NT2/D1 (cell line): ENCODE measurements at regions not wholly inside any gene's neighbourhood (a gene's known extent, or its start where the extent isn't known, plus 50 kb on each side); places are given as distances from the start of the nearest gene placed in this dataset.

ENCODE experiments used
- DNase-seq: peaks from one replicate; pipeline ENCODE4 v3.0.0-alpha.2; 2011; ENCODE audit warnings: low read depth, low spot score
- H3K27me3 ChIP-seq: 2 replicates; pipeline ENCODE4 v1.6.0; 2011; ENCODE audit warnings: mild to moderate bottlenecking; ENCODE audit not compliant: insufficient read length, insufficient read depth
- H3K36me3 ChIP-seq: 2 replicates; pipeline ENCODE4 v1.6.1; 2011; ENCODE audit warnings: mild to moderate bottlenecking, low read length, mixed read lengths; ENCODE audit not compliant: insufficient read depth, insufficient read length
- H3K4me1 ChIP-seq: 2 replicates; pipeline ENCODE4 v1.5.1; 2011; ENCODE audit not compliant: insufficient read depth, insufficient read length
- H3K4me3 ChIP-seq: 2 replicates; pipeline ENCODE4 v1.5.1; 2011; ENCODE audit warnings: low read depth; ENCODE audit not compliant: insufficient read length
- H3K9ac ChIP-seq: 2 replicates; pipeline ENCODE4 v1.6.0; 2011; ENCODE audit warnings: low read depth; ENCODE audit not compliant: insufficient read length
- H3K9me3 ChIP-seq: 2 replicates; pipeline ENCODE4 v1.5.1; 2011; ENCODE audit warnings: mild to moderate bottlenecking, low read length; ENCODE audit not compliant: insufficient read depth
- SUZ12 ChIP-seq: IDR thresholded peaks from 2 replicates; pipeline ENCODE4 v1.6.1; 2011; ENCODE audit not compliant: insufficient read length, insufficient read depth; ENCODE audit errors: extremely low read depth
- YY1 ChIP-seq: IDR thresholded peaks from 2 replicates; pipeline ENCODE4 v1.6.1; 2011; ENCODE audit not compliant: insufficient read length, insufficient read depth
- ZNF274 ChIP-seq: IDR thresholded peaks from 2 replicates; pipeline ENCODE4 v1.6.1; 2011; ENCODE audit warnings: mild to moderate bottlenecking, low read depth, low read length

DNA sequence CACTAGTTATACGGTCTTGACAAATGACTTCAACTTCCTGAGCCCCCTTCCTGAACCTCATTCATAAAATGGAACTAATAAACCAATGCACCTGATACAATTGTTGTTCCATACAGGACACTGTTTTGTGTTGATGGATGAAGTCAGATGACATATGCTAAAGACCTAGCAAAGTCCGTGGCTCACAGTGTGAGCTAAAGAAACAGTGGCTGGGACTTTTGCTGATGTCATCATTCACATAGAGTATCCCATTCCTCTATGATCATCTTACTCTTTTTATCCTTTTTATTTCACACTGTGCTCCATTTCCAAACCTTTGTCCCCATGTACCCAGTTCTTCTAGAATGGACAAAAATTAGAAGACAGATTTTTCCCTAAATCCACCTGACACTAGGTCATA lies 83.7 kb upstream of the KAZN start:
- H3K4me1 ChIP-seq = no peaks in the 10 kb centered on the region
- no peaks in the 10 kb centered on the region for H3K36me3 ChIP-seq
- H3K9ac ChIP-seq = no peak overlapping the region
- no peak overlapping the region for H3K4me3 ChIP-seq
- DNase-seq = no peak
- H3K9me3 ChIP-seq = no peaks in the 10 kb centered on the region
- TF ChIP-seq SUZ12 (no peak), ZNF274 (no peak), YY1 (no peak)
- H3K27me3 ChIP-seq = peaks cover 1% of the 10 kb centered on the region

DNA sequence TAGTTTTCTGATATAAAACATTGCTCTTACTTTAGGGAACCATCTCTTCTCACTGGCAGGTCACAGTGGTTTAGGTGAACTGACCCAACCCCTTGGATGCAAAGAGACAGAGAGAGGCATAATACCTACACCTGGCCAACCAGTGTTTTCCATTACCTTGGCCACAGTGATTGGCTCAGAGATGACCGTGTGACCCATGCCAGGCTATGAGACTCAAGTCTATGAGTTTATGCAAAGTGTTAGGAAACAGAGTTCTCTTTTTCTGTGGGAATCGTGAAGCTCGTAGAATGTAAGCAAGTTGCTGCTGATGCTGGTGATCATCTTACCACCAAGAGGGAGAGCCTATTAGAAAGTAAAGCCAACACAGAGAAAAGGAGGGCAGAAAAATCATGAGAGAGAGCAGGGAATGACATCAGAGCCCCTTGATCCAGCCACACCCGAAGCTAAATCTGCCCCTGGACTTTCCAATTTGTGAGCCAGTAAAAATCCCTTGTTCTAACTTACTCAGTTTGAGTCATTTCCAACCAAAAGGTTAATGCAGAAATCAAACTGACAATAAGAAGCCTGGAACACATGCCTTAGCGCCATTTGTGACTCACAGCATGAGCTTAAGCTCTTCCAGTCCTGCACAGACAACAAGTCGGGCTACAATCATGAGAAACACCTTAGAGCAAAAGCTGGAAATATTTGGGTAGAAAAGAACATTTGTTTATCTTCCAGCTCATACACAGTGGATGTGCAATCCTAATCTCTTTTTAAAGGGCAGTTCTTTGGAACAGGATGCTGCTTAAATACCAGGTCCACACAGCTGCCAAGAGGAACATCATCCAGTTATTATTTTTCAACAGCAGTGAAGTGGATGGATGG lies 81.3 kb upstream of the KAZN start:
- no peak overlapping the region for H3K4me3 ChIP-seq
- no peaks in the 10 kb centered on the region for H3K36me3 ChIP-seq
- H3K9me3 ChIP-seq = no peaks in the 10 kb centered on the region
- peaks cover 3% of the 10 kb centered on the region for H3K27me3 ChIP-seq
- no peak for TF ChIP-seq SUZ12
- TF ChIP-seq YY1 = no peak
- no peak for TF ChIP-seq ZNF274
- no peaks in the 10 kb centered on the region for H3K4me1 ChIP-seq
- DNase-seq = no peak
- no peak overlapping the region for H3K9ac ChIP-seq

GRCh38 chr1:14517841-14518180 lies 80.7 kb upstream of the KAZN start:
- no peak overlapping the region for H3K9ac ChIP-seq

GRCh38 chr1:14519976-14520375 lies 78.5 kb upstream of the KAZN start:
- peaks cover 3% of the 10 kb centered on the region for H3K27me3 ChIP-seq
- H3K9me3 ChIP-seq = no peaks in the 10 kb centered on the region
- TF ChIP-seq YY1 = no peak
- no peak for TF ChIP-seq ZNF274
- TF ChIP-seq SUZ12 = no peak
- H3K4me3 ChIP-seq = no peak overlapping the region
- no peak overlapping the region for H3K9ac ChIP-seq
- no peaks in the 10 kb centered on the region for H3K4me1 ChIP-seq
- no peak for DNase-seq
- H3K36me3 ChIP-seq = no peaks in the 10 kb centered on the region

More at GRCh38 chr1:14517841-14518180, 80.7 kb upstream of the KAZN start:
- no peaks in the 10 kb centered on the region for H3K4me1 ChIP-seq
- H3K4me3 ChIP-seq = no peak overlapping the region
- no peak for TF ChIP-seq ZNF274
- TF ChIP-seq YY1 = no peak
- TF ChIP-seq SUZ12 = no peak
- no peaks in the 10 kb centered on the region for H3K36me3 ChIP-seq
- peaks cover 3% of the 10 kb centered on the region for H3K27me3 ChIP-seq
- H3K9me3 ChIP-seq = no peaks in the 10 kb centered on the region
- DNase-seq = no peak

GRCh38 chr1:14520514-14521163 lies 77.8 kb upstream of the KAZN start:
- Histone ChIP-seq H3K4me3 (no peak overlapping the region), H3K9me3 (no peaks in the 10 kb centered on the region), H3K4me1 (no peaks in the 10 kb centered on the region), H3K36me3 (no peaks in the 10 kb centered on the region), H3K27me3 (peaks cover 3% of the 10 kb centered on the region), H3K9ac (no peak overlapping the region)
- TF ChIP-seq SUZ12 (no peak), YY1 (no peak), ZNF274 (no peak)
- DNase-seq = no peak

GRCh38 chr1:14521622-14522021 lies 76.9 kb upstream of the KAZN start:
- no peak for DNase-seq
- no peak overlapping the region for H3K9ac ChIP-seq
- no peaks in the 10 kb centered on the region for H3K9me3 ChIP-seq
- no peaks in the 10 kb centered on the region for H3K36me3 ChIP-seq
- H3K4me3 ChIP-seq = no peak overlapping the region
- TF ChIP-seq SUZ12 (no peak), YY1 (no peak), ZNF274 (no peak)
- H3K27me3 ChIP-seq = peaks cover 3% of the 10 kb centered on the region
- H3K4me1 ChIP-seq = no peaks in the 10 kb centered on the region
